ENCODE measurements at regions not wholly inside any gene's neighbourhood (a gene's known extent, or its start where the extent isn't known, plus 50 kb on each side); places are given as distances from the start of the nearest gene placed in this dataset.

DNA sequence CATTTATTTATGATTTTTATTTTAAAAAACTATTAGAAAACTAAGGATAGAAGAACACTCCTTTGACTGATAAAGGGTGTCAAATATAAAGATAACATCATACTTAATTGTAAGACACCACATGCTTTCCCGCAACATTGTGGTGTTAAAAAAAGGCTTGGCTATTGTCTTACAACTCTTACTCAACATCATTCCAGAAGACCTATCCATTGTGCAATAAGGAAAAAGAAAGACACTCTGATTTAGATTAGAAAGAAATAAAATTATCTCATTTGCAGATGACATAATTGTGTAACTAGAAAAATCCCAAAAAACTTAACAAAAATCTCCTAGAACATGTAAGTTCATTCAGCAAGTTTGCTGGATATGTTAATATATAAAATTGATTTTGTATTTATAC, 296.7 kb upstream of the GNAI1 start:
- TF ChIP-seq, protein P1, sequence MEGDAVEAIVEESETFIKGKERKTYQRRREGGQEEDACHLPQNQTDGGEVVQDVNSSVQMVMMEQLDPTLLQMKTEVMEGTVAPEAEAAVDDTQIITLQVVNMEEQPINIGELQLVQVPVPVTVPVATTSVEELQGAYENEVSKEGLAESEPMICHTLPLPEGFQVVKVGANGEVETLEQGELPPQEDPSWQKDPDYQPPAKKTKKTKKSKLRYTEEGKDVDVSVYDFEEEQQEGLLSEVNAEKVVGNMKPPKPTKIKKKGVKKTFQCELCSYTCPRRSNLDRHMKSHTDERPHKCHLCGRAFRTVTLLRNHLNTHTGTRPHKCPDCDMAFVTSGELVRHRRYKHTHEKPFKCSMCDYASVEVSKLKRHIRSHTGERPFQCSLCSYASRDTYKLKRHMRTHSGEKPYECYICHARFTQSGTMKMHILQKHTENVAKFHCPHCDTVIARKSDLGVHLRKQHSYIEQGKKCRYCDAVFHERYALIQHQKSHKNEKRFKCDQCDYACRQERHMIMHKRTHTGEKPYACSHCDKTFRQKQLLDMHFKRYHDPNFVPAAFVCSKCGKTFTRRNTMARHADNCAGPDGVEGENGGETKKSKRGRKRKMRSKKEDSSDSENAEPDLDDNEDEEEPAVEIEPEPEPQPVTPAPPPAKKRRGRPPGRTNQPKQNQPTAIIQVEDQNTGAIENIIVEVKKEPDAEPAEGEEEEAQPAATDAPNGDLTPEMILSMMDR (conservative IDR thresholded peaks at IDR 0.05) = no peak
- no peak for TF ChIP-seq ZFX (IDR thresholded peaks at IDR 0.05)

Data from C4-2B (cell line).